Activated T-helper 2 cell treated with anti-CD3 and anti-CD28 coated beads, Interferon-gamma antibody, Interleukin-2, Interleukin-4, amounts not matched to agents 10 μg/mL and 5 μg/mL and 100 μg/mL, durations not matched to agents 14 hours and 24 hours and 36 hours (primary cell): ENCODE measurements at regions not wholly inside any gene's neighbourhood (a gene's known extent, or its start where the extent isn't known, plus 50 kb on each side); places are given as distances from the start of the nearest gene placed in this dataset.

Experiments
- DNase-seq: peaks from one replicate; pipeline ENCODE4 v3.0.0; 2021; ENCODE audit warnings: low spot score
- H3K27ac Mint-ChIP-seq: one replicate; pipeline ENCODE4 v1.8.0; 2021; ENCODE audit warnings: mixed read lengths
- H3K27me3 Mint-ChIP-seq: one replicate; pipeline ENCODE4 v1.8.0; 2021; ENCODE audit warnings: low read depth, mixed read lengths
- H3K36me3 Mint-ChIP-seq: one replicate; pipeline ENCODE4 v1.8.0; 2021; ENCODE audit warnings: low read depth, mixed read lengths
- H3K4me1 Mint-ChIP-seq: one replicate; pipeline ENCODE4 v1.8.0; 2021; ENCODE audit warnings: low read depth, mixed read lengths
- H3K4me3 Mint-ChIP-seq: one replicate; pipeline ENCODE4 v1.8.0; 2021; ENCODE audit warnings: low read depth, mild to moderate bottlenecking, moderate library complexity, mixed read lengths
- H3K9me3 Mint-ChIP-seq: one replicate; pipeline ENCODE4 v1.8.0; 2021; ENCODE audit warnings: mixed read lengths
- intact Hi-C: fragments of 100-400 bp; cut with micrococcal nuclease; formaldehyde crosslinking; loops from one replicate; pipeline ENCODE4 v1.15.1; 2023

DNA sequence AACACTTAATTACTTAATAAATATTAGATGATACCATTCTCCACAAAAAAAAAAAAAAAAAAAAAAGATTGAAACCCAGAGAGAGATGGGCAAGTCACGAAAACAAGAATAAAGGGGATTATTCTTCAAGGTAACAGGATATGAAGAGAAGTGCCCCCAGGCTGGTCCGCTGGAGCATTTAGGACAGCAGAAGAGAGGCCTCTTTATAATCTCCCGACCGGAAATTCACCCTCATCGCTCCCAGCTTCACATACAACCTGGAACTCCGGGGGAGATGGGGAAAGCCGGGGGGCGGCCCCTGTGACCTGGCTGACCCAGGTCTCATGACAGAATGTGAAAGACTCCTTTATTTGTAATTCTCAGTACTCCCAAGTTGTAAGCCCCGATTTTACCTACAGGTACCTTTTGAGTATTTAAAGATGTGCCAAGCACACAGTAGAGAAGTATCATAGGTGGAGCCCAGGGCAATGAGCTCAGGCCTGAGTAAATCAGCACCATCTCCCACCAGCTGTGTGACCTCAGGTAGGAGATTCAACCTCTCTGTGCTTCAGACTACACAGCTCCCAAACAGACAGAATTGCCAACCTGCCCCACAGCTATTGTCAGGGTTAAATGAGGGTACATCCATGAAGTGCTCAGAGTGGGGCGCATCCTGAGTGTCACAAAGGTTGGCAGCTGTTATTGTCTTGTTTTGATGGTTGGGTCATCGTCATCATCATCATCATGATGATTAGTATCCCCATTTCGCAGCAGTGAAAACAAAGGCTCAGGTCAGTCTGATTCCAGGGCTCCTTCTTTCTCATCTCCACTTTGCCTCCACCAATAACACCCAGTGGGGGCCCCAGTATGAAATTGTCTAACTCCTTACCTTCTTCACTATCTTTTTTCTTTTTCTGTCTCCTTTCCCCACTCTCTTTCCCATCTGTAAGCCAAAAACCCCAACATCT lies 148.4 kb downstream of the PSMG1 start:
- peaks cover 26% of the 10 kb centered on the region for H3K4me1 Mint-ChIP-seq
- H3K9me3 Mint-ChIP-seq: no peaks in the 10 kb centered on the region
- no peaks in the 10 kb centered on the region for H3K36me3 Mint-ChIP-seq
- H3K27ac Mint-ChIP-seq: no peak overlapping the region
- DNase-seq: no peak
- H3K4me3 Mint-ChIP-seq: no peak overlapping the region
- intact Hi-C loops: no loop called here
- H3K27me3 Mint-ChIP-seq: peaks cover 4% of the 10 kb centered on the region

GRCh38 chr21:39033878-39034589 lies 149.2 kb downstream of the PSMG1 start:
- intact Hi-C loops: no loop called here
- Mint-ChIP-seq H3K4me1 (peaks cover 23% of the 10 kb centered on the region), H3K36me3 (no peaks in the 10 kb centered on the region), H3K4me3 (no peak overlapping the region), H3K27ac (peak overlapping the region; percentile 27), H3K9me3 (no peaks in the 10 kb centered on the region), H3K27me3 (peaks cover 4% of the 10 kb centered on the region)
- DNase-seq: no peak

- peaks cover 4% of the 10 kb centered on the region for H3K27me3 Mint-ChIP-seq
- peaks cover 12% of the 10 kb centered on the region for H3K4me1 Mint-ChIP-seq
- no peak overlapping the region for H3K27ac Mint-ChIP-seq
- H3K4me3 Mint-ChIP-seq: no peak overlapping the region
- H3K36me3 Mint-ChIP-seq: no peaks in the 10 kb centered on the region
- no peak for DNase-seq
- intact Hi-C loops: no loop called here
- H3K9me3 Mint-ChIP-seq: peaks cover 10% of the 10 kb centered on the region
Measured at GRCh38 chr21:39029900-39030884, 153.1 kb downstream of the PSMG1 start.

DNA sequence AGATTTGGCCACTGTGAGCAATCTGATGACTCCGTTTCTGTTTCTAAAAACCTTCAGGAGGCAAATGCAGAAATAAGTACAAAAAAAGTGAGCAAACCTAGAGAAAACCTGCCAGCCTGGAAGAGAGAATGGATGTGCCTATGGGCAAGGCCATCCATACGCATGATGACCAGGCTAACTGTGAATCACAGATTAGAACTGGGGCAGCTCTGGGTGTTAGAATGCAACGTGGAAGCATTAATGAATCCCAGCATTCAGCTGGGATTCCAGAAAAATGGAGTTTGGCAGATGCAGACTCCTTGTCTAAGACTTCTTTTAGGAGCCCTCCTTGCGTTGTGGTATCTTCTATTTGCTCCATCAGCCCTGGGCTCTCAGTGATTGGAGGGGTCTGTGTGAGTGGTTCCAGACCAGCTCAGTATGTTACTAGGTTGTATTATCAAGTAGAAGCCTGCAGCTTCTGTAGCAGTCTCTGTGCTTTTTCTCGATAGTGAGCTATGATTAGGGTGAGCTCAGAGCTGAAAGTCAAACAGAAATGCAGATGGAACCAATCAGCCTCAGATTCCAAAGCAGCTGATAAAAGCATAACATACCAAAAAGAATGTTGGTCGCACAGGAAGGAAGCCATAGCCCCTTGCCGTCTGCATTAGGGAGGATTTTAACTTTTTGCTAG lies 154.0 kb downstream of the PSMG1 start:
- Mint-ChIP-seq H3K4me1 (peaks cover 12% of the 10 kb centered on the region), H3K27me3 (peaks cover 4% of the 10 kb centered on the region), H3K27ac (no peak overlapping the region), H3K9me3 (peaks cover 16% of the 10 kb centered on the region), H3K36me3 (peaks cover 2% of the 10 kb centered on the region), H3K4me3 (no peak overlapping the region)
- intact Hi-C loops: no loop called here
- no peak for DNase-seq

DNA sequence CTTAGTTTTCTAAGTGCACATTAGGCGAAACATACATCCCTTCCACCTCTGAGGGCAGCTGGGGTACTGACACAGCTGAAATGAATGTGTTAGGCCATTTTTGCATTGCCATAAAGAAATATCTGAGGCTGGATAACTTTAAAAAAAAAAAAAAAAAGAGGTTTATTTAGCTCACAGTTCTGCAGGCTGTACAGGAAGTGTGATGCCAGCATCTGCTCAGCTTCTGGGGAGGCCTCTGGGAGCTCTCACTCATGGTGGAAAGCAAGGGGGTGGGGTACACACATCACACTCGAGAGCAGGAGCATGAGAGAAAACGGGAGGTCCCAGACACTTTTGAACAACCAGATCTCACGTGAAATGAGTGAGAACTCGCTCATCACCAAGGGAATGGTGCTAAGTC lies 158.1 kb downstream of the PSMG1 start:
- no peak for DNase-seq
- H3K4me1 Mint-ChIP-seq: peaks cover 2% of the 10 kb centered on the region
- H3K4me3 Mint-ChIP-seq: no peak overlapping the region
- no peaks in the 10 kb centered on the region for H3K27me3 Mint-ChIP-seq
- peaks cover 21% of the 10 kb centered on the region for H3K9me3 Mint-ChIP-seq
- H3K36me3 Mint-ChIP-seq: peaks cover 6% of the 10 kb centered on the region
- no peak overlapping the region for H3K27ac Mint-ChIP-seq
- intact Hi-C loops: no loop called here

GRCh38 chr21:39024538-39024937 lies 158.7 kb downstream of the PSMG1 start:
- Mint-ChIP-seq H3K27ac (no peak overlapping the region), H3K27me3 (no peaks in the 10 kb centered on the region), H3K4me1 (peaks cover 2% of the 10 kb centered on the region), H3K9me3 (peaks cover 21% of the 10 kb centered on the region), H3K4me3 (no peak overlapping the region), H3K36me3 (peaks cover 6% of the 10 kb centered on the region)
- intact Hi-C loops: no loop called here
- no peak for DNase-seq

DNA sequence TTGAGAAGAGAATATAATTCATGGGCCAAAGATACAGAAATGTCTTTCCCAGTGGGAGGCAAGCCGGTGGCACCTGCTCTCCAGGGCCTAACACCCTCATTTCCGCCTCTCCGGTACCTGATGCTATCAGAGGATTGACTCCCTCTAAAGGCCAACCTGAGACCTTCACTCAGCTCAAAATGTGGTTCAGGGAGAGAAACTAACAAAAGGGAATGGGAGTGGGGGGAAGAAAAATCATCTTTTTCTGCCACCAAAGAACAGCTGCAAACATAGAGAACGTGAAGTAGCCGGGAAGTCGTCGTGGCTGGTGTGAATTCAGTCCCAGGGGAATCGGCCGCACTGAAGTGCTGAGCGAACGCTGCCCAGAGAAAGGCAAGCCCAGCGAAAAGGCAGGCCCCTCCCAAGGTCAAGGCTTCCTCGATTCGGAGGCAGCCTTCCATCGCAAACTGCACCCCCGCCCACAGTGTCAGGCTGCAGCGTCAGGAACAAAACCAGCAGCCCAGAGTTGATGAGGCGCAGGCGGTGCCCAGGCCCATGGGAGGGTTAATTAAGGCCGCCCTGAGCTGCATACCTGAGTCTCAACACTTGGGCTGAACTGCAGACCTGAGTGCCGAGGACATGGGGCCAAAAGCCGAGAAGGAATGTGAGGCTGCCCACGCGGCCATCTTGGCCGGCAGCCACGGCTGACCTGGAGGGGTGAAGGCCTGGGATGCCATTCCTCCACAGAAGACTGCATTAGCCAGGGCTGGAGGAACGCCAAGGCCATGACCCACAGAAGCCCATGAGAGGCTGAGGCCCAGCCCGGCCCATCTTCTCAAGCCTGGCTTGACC lies 160.2 kb downstream of the PSMG1 start:
- intact Hi-C loops: no loop called here
- Mint-ChIP-seq H3K4me1 (peaks cover 2% of the 10 kb centered on the region), H3K9me3 (peaks cover 21% of the 10 kb centered on the region), H3K27me3 (no peaks in the 10 kb centered on the region), H3K36me3 (peaks cover 6% of the 10 kb centered on the region), H3K27ac (no peak overlapping the region), H3K4me3 (no peak overlapping the region)
- no peak for DNase-seq

DNA sequence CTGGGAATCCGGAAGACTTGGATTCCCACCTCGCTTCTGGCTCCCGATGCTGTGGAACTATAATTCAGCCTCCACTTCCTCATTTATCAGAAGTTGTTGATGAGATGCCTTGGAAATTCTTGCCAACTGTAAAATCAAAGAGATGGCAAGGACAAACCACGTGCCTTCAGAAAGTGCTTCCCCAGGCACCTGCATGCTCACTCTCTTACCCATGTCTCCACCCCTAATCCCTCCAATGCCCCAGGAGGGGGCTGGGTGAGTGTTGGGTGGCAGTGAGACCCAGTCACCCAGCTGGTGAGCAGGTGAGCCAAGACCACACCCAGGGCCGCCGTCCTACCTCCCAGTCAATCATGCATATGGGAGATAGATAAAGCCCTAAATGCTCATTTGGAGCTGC lies 160.8 kb downstream of the PSMG1 start:
- intact Hi-C loops: no loop called here
- Mint-ChIP-seq H3K9me3 (peaks cover 21% of the 10 kb centered on the region), H3K4me1 (peaks cover 2% of the 10 kb centered on the region), H3K27me3 (no peaks in the 10 kb centered on the region), H3K36me3 (peaks cover 6% of the 10 kb centered on the region), H3K4me3 (no peak overlapping the region), H3K27ac (no peak overlapping the region)
- no peak for DNase-seq

- peaks cover 3% of the 10 kb centered on the region for H3K4me1 Mint-ChIP-seq
- H3K4me3 Mint-ChIP-seq: no peak overlapping the region
- intact Hi-C loops: no loop called here
- H3K27ac Mint-ChIP-seq: no peak overlapping the region
- H3K36me3 Mint-ChIP-seq: peaks cover 6% of the 10 kb centered on the region
- H3K9me3 Mint-ChIP-seq: peaks cover 21% of the 10 kb centered on the region
- no peaks in the 10 kb centered on the region for H3K27me3 Mint-ChIP-seq
- no peak for DNase-seq
Measured at GRCh38 chr21:39022035-39022434, 161.2 kb downstream of the PSMG1 start.

DNA sequence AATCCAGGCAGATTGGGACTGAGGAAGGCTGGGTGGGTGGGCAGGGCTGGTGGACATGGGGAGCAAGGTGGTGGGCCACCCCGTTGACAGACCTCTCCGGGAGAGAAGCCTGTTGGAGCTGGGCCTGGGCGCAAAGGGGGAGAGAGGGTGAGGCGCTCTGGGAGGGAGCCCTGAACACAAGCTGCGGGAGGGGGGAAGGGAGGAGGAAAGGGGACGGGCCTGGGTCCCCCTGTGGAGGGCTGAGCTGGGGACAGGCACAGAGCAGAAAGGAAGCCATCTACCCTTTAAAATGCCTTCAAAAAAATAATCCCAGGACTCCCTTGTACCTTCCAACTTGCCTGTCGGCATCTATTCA lies 161.8 kb downstream of the PSMG1 start:
- Mint-ChIP-seq H3K4me3 (no peak overlapping the region), H3K4me1 (peaks cover 7% of the 10 kb centered on the region), H3K9me3 (peaks cover 21% of the 10 kb centered on the region), H3K27me3 (no peaks in the 10 kb centered on the region), H3K27ac (no peak overlapping the region), H3K36me3 (peaks cover 6% of the 10 kb centered on the region)
- intact Hi-C loops: no loop called here
- DNase-seq: no peak

- Mint-ChIP-seq H3K9me3 (peaks cover 16% of the 10 kb centered on the region), H3K27ac (no peak overlapping the region), H3K4me1 (peaks cover 7% of the 10 kb centered on the region), H3K4me3 (no peak overlapping the region), H3K27me3 (no peaks in the 10 kb centered on the region), H3K36me3 (peaks cover 6% of the 10 kb centered on the region)
- DNase-seq: no peak
- intact Hi-C loops: no loop called here
Measured at GRCh38 chr21:39020751-39021477, 162.3 kb downstream of the PSMG1 start.
